ENCODE measurements at regions not wholly inside any gene's neighbourhood (a gene's known extent, or its start where the extent isn't known, plus 50 kb on each side); places are given as distances from the start of the nearest gene placed in this dataset.
"Not testable (repeated sequence)": the region's sequence is repeated elsewhere in the genome, so short reads cannot be mapped to it uniquely, and the experiment has no call there.

DNA sequence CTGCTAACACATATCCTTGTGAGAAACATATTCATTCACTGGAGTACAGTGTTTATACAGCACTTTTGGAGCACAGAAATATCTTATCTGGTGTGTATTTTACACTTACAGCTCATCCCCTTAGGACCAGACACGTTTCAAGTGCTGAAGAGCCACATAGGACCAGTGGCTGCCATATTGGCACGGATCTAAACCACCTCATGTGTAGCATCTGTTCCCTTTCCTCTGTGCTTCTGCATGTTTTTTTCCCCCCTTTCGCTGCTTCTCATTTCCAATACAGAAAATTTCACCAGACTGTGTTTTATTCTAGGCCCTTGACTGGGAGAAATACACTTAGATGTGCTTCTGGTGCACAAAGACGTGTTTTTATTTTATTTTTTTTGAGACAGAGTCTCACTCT is 69.7 kb upstream of the RBMX start:
- no peak for DNase-seq (ENCODE audit: low read depth)
- TF ChIP-seq, protein P1, sequence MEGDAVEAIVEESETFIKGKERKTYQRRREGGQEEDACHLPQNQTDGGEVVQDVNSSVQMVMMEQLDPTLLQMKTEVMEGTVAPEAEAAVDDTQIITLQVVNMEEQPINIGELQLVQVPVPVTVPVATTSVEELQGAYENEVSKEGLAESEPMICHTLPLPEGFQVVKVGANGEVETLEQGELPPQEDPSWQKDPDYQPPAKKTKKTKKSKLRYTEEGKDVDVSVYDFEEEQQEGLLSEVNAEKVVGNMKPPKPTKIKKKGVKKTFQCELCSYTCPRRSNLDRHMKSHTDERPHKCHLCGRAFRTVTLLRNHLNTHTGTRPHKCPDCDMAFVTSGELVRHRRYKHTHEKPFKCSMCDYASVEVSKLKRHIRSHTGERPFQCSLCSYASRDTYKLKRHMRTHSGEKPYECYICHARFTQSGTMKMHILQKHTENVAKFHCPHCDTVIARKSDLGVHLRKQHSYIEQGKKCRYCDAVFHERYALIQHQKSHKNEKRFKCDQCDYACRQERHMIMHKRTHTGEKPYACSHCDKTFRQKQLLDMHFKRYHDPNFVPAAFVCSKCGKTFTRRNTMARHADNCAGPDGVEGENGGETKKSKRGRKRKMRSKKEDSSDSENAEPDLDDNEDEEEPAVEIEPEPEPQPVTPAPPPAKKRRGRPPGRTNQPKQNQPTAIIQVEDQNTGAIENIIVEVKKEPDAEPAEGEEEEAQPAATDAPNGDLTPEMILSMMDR (IDR thresholded peaks at IDR 0.05; ENCODE audit: insufficient read depth, low read length): no peak

DNA sequence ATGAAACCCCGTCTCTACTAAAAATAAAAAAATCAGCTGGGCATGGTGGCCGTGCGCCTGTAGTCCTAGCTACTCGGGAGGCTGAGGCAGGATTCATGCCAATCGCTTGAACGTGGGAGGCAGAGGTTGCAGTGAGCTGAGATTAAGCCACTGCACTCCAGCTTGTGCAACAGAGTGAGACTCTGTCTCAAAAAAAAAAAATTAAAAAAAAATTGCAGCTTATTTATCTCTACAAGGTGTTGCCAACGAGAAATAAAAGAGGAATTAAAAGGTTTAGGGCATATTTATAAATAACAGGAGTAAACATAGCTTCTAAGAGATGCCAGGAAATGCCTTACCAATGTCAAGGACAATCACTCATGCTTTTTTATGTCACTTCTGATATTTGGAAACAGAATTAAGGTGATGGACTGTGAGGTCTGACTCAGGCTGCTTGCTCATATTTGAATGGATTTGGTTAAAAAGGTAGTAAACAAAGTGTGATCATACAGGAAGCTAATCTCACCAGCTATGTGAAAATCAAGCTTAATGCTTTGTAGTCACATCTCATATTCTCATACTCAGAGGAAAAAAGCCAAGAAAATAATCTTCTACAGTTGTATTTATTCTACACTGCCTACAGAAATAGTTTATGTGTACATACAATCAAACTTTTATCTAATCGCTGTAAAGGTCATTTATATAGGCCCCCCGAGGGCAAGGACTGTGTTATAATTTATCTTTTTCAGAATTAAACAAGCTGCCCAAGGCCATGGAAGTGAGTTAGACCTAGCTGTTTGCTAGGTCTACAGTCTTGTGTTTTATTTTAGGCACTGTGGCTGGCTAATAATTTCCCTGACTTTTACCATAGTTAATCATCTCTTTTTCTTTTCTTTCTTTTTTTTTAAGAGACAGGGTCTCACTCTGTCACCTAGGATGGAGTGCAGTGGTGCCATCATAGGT is 61.1 kb upstream of the RBMX start:
- DNase-seq (ENCODE audit: low read depth): no peak
- TF ChIP-seq, protein P1 (IDR thresholded peaks at IDR 0.05; ENCODE audit: insufficient read depth, low read length): no peak
- no peak overlapping the region for H3K4me3 ChIP-seq (ENCODE audit: low read depth, low read length)

More for the DNA sequence above, 69.7 kb upstream of the RBMX start:
- H3K4me3 ChIP-seq (ENCODE audit: low read depth, low read length): no peak overlapping the region

DNA sequence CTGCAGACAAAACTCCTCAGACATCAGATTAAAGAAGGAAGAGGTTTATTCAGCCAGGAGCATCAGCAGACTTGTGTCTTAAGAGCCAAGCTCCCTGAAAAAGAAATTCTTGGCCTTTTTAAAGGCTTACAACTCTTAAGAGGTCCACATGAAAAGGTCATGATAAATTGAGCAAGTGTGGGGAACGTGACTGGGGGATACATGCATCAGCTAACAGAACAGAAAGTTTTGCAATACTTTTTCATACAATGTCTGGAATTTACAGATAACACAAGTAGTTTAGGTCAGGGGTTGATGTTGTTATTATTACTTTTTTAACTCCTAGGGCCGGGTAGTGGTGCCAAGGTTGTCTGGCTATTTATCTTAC is 55.6 kb upstream of the RBMX start:
- DNase-seq (ENCODE audit: low read depth): peak; percentile 48
- TF ChIP-seq, protein P1 (IDR thresholded peaks at IDR 0.05; ENCODE audit: insufficient read depth, low read length): no peak

DNA sequence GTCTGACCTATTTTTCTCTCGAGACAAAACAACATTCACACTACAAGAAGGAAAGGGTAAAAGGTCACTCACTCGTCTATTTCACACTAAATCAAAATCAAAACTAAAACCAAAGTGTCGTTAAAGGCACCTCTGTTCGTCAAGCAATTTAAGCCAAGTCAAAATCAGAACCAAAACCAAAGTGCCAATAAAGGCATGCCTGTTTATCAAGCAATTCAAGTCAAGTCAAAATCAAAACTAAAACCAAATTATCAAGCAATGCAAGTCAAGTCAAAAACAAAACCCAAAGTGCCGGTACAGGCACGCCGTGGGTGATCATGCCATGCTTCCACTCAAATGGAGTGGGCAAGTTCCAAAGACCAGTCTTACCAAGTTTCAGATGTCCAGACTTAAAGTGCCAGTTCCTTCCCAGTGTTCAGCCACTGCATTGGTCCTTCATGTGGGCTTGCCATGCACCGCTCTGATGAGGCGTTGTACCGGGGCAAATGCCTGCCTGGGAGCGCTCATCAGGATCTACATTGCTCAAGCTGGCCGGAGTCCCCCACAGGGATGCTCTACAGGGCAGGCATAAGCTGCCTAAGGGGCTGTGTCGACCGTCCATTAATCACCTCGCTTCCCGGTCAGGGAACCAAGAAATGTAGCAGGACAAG is 55.1 kb upstream of the RBMX start:
- H3K4me3 ChIP-seq (ENCODE audit: low read depth, low read length); DNase-seq (ENCODE audit: low read depth): not testable (repeated sequence)

More for the DNA sequence above, 55.6 kb upstream of the RBMX start:
- no peak overlapping the region for H3K4me3 ChIP-seq (ENCODE audit: low read depth, low read length)

DNA sequence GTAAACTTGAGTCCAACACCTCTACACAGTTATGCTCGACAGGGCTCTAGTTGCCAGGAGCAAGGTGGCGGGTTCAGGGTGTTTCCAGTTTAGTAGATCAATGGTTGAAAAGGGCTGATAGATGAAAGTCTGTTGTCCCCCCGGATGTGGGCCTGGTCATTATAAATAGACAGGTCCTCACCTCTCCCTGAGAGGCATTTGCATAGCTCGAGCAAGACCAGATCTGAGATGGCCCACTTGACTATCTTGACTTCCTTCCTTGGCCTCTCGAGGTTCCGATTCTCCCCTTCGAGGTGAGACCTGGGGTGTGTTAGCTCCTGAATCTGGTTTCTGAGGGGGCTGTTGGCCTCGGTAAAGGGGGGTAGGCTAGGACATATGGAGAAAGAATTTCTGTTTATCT is 54.1 kb upstream of the RBMX start:
- not testable (repeated sequence) for DNase-seq (ENCODE audit: low read depth); H3K4me3 ChIP-seq (ENCODE audit: low read depth, low read length)

DNA sequence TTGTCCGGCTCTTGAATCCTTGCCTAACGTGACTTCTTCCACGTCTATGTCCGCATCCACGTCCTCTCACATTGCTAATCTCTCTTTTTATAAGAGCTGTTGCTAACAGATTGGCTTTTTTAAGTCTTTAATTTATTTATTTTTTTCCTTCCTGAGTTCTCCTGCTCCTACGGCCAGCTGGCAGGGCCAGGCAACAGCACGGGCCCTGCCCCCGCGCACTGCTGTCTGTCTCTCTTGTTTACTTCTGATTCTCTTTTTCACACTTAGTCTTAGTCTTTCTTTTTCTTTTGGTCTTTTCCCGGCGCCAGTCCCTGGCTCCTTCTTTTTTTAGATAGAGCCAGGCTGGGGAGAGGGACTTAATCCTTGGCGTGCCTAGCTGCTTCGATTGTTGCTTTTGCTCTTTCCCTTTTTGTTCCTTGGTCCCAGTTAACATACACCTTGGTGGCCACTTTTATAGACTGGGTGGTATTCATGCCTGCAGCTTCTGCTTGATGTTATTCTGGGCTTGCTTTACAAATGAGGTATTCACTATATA is 53.2 kb upstream of the RBMX start:
- TF ChIP-seq, protein P1 (IDR thresholded peaks at IDR 0.05; ENCODE audit: insufficient read depth, low read length): no peak
- DNase-seq (ENCODE audit: low read depth): no peak
- H3K4me3 ChIP-seq (ENCODE audit: low read depth, low read length): no peak overlapping the region

DNA sequence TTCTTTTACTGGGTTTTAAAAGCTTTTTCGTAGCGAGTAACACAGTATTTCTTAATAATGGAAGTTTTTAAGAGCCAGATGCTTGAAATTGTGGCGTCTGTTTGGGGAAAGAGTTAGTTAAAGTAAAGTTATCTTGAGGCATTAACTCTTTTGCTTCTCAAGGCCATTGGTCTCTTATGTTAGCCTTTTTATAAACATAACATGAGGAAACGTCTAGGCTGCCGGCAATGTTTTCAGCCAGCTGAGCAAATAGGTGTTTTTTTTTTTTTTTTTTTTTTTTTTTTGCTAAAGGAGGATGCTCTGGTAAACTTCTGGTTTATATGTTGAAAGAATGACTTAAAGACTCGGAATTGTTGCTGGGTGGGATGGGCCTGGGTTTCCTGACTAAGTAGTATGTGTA is 51.1 kb upstream of the RBMX start:
- no peak for DNase-seq (ENCODE audit: low read depth)
- H3K4me3 ChIP-seq (ENCODE audit: low read depth, low read length): no peak overlapping the region
- TF ChIP-seq, protein P1 (IDR thresholded peaks at IDR 0.05; ENCODE audit: insufficient read depth, low read length): no peak
